Renal cortex interstitium (tissue), 11 donors: ENCODE measurements at regions not wholly inside any gene's neighbourhood (a gene's known extent, or its start where the extent isn't known, plus 50 kb on each side); places are given as distances from the start of the nearest gene placed in this dataset.

ENCODE experiments used
- DNase-seq, 11 donors: peaks; one replicate each; pipeline ENCODE4 v3.0.0-alpha.2; 2013; ENCODE audit warnings: low read depth in 9 of 11, low spot score in 4 of 11; ENCODE audit errors: extremely low read depth in 1 of 11

DNA sequence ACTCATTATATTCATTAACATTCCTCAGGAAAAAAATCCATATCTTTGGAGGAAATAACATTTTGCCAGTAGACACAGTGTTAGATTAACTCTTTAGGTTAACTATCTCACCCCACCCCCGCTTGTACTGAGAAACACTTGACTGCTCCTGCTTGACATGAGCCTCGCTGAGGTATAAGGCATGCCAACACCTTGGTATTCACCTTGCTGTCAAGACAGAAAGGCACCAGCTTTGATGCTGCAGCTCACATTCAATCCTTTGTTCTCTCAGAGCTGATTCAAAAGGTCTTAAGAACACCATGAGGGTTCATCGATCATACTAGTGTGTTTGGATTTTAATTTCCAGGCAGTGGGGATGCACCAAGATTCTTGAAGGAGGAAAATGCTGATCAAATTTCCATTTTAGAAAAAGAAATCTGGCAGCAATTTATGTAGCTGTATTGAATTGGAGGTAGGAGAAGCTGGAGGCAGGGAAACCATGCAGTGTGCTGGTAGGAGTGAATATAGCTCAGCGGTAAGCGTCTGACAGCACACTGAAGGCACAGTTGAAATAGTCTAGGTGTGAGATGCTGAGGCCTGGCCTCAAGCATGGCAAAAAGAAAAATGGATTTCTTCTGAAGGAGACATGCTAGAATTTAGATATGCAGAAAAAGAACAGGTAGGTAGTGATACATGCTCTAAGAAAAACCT lies 108.0 kb upstream of the ST6GALNAC5 start:
- DNase-seq = no peak

DNA sequence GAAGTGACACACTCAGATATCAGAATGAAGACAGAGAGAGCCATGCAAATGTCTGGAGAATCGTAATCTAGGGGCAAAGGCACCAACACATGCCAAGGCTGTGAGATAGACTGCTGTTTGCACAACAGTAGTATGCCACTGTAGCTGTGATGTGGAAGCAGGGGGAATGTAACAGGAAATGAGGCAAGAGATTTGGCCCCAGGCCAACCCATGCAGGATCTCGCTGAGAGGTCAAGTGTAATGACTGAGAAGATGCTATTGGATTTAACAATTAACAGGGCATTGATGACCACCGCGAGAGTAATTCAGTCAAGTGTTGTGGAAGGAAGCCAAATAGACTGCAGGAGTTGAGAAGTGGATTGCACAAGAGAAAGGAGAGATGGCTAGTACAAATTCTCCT lies 107.3 kb upstream of the ST6GALNAC5 start:
- DNase-seq = no peak

DNA sequence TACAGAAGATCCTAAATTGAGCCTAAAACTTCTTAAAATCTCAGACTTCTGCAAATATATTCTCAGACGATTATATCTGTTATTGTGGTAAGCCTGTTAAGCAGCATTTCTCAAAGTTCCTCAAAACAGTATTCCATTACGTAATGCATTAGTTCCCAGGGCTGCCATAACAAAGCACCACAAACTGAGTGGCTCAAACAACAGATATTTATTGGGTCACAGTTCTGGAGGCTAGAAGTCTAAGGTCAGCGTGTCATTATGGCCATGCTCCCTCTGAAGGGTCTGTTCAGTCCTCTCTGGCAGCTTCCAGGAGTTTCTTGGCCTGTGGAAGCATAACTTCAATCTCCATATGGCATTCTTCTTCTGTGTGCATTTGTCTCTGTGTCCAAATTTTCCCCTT lies 103.5 kb upstream of the ST6GALNAC5 start:
- DNase-seq = no peak

DNA sequence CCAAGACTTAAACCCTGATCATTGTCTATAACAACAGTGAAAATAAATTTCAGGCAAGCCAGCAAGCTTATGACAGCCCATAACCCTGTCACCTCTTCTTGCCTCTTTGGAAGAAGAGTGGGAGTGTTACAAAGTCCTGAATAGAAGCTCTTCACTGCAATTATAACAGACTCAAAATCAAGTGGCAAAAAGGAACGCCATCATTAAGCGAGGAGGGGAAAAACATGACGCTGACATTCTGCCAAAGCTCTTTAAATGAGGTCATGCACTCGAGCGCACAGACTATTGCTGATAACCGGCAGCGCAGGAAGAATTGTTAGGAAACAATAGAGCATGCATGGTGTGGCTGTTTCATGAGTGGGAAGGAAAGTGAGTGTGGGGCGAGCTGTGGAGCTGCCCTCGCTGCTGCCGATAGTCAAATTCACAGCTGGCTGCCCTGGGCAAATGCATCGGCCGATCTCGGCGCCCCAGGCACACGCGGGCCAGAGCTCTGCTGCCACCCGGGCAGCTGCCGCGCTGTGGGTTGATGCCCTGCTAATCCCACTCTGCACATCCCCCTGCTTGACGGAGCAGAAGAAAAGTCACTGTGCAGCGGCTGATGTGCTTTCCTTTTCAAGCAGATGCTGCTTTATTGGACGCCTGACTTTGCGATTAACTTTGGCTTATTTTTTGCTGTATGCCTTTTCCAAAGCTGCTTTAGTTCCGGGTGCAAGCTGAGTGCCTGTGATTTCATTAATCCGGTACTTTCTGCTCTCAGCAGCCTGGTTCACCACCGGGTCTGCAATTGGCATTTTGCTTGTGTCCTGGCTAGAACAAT lies 102.4 kb upstream of the ST6GALNAC5 start:
- no peak for DNase-seq

DNA sequence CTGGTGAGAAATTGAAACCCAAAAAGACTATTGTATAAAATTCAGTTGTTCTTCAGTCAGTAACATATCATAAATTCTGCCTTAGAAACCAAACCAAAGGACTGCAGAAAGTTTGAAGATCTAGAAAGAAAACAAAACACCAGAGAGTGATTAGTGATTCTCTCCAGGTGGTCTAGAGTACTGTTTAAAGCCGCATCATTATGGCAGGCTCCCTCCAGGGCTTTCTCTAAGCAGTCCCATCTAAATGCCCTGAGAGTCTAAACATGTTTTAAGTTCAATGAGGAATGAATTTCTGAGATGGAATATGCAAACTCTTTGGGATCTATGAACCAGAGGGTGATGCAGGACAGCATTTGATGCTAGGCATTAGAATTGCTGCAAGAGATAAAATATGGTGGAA lies 100.9 kb upstream of the ST6GALNAC5 start:
- no peak for DNase-seq

DNA sequence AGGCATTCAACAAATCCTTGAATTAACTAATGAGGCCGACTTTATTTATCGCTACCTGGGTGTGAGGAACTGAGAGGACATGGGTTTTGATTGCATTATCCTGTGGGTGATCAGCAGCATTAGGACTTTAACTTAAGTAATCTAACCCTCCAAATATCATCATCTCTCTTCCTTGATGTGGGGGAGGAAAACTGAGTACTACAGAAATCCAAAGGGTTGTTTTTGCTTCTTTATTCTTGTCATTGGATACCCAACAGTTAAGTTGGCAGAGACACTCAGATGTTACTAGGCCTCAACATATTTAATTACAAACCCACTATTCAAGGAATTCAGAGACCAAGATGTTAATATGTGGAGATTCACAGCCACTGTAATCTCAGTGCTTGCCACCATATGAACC lies 97.4 kb upstream of the ST6GALNAC5 start:
- DNase-seq = peak in 1 of 11 donors; percentile 14

DNA sequence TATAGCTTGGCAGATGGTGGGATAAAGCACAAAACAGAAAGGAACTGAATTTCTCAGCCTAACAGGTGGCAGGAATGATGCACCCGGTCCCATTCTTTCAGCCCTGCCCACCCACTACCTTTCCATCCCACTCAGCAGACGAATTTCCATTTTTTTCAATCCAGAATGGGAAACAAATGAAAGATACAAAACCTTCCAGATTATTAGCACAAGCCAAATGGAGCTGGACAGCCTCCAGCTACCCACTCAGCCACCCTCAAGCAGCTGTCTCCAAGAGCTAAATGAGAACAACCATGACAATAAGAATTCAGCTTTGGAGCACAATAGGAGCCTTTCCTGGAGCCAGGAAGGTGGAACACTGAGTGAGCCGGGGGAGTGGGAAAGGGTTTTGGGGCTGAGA lies 96.3 kb upstream of the ST6GALNAC5 start:
- no peak for DNase-seq

DNA sequence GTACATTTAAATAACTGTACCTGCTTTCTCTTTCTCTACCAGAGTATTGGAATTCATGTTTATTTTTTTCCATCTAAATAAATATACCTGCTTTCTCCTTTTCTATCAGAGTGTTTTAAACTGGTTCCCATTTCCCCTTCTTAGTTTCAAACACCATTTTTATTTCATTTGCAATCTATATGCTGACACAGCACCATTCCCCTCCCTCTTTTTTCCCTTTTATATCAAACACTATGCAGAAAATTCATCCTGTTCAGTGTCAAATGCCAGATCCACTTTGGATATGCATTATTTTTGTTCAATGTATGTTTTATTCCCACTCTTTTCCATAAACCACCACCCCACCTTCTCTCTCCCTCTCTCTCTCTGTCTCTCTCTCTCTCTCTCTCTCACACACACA lies 85.8 kb upstream of the ST6GALNAC5 start:
- DNase-seq = no peak

DNA sequence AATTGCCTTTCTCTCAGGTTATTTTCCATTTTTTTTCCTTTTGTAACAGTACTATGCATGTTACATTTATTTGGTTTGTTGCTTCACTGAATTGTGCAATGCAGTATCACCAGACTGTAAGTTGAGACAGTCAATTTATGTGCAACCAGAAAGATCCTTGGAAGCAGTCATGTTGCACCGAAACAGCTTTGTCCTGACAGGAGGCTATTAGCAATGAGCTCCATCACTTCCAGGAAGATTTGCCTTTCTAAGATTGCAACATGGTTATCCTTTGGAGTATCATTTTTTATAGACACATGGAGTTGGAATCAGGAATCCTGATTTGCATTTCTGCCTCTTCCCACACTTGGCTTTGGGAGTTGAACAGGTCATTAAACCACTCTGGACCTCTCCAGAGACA lies 84.5 kb upstream of the ST6GALNAC5 start:
- peak in 1 of 11 donors; percentile 11 for DNase-seq

DNA sequence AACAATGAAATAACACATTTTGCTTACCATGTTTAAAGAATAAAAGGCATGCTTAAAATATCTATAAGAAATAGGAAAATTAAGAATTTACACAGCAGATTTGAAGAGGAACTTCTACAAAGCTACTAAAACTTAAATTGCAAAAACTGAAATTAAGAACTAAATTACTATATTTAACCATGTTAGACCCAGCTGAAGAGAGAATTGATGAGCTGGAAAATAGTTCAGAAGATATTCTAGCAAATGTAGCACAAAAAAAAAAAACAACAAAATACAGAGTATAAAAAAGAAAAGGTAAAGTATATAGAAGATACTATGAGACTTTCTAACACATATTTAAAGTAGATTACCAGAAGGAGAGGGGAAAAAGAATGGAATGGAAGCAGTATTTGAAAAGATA lies 82.8 kb upstream of the ST6GALNAC5 start:
- no peak for DNase-seq

DNA sequence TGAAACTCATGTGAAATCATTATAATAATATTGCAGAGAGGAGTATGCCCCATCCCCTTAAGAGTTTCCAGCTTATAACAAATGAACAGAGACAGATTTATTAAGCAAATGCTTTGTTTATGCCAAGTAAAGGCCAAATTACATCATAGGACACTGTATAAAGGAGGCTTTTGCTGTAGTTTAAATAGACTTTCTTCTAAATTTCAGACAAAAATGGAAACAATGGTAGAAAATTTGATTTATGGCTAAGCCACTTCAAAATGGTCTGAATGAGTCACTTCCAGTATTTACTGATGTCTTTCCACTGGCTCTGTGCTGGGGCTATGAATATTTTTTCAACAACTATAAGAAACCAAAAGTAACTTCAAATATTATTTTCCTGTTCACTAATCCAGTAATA lies 81.1 kb upstream of the ST6GALNAC5 start:
- DNase-seq = no peak

DNA sequence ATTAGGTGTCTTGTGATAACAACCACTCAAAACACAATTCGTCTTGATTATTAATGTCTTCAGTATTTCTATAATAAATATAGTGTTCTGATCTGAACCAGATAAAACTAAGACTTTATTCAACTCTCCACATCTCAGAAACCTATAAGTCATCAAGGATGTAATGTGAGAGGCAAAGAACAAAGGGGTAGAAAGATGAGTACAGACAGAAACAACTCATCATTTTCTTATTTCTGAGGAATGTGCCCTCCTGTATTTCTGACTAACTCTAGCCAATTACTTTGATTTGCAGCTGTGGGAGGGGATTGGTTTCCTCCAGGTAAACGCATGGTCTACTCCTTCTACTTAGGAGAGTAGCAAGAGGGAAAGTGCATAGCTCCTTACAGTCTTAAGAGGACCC lies 73.7 kb upstream of the ST6GALNAC5 start:
- no peak for DNase-seq

DNA sequence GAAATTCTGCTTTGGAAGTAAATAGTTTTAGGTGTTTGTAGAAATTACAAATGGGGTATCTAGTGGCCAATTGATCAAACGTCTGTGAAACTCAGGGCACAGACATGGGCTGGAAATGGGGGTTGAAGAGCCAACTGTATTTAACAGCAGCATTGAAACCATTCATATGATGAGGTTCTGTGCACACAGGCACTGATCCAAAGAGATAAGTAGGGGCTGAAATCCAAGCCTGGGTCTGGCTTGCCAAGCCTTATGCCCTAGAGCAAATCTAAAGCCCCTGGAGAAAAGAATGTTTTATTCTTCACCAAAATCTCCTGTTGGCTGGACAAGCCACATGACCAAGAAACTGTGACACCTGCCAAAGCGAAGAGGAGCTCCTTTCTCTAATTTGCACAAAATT lies 67.6 kb upstream of the ST6GALNAC5 start:
- no peak for DNase-seq

DNA sequence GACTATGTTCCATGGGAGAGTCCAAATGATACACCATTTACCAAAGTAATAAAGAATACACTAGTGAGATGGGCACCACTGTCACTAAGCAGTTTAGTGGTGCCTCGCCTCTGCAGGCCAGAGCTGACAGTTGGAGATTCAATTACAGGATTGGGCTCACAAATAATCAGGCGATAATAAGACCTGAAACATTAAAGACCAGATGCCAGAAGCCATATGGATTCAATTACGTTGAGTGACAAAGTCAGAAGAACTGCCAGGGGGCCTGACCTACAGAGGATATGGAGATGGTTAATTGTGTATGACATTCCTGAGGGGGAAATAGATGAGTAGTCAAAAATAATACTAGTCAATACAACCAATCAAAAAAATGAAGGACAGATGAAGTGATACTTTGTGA lies 65.2 kb upstream of the ST6GALNAC5 start:
- DNase-seq = no peak

DNA sequence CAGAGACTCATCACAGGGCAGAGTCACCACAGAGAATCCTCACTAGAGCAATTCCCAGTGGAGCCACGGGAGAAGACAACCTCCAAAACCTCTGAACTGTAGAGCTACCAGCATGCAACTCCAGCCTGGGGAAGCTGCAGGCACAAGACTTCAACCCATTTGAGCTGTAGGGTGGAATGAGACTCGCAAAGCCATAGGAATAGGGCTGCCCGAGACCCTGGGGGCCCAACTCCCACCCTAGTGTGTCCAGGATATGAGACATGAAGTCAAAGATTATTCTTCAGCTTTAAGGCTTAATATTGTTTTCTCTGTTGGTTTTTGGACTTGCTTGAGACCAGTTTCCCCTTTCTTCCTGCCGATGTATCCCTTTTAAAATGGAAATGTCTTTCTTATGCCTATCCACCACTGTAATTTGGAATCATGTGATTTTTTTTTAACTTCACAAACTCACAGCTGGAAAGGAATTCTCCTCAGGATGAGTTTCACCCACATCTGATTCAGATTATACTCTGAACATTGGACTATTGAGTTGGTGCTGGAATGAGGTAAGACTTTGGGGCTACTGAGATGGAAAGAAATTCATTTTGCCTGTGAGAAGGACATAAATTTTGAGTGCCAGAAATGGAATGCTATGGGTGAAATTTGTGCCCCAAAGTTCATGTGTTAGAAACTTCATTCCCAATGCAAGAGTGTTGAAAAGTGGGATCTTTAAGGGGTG lies 59.6 kb upstream of the ST6GALNAC5 start:
- no peak for DNase-seq
